Sigmoid colon (tissue), 6 donors: ENCODE measurements at regions not wholly inside any gene's neighbourhood (a gene's known extent, or its start where the extent isn't known, plus 50 kb on each side); places are given as distances from the start of the nearest gene placed in this dataset.
A peak's percentile ranks its signal among the peaks of the same experiment; 100 is the strongest.

Experiments
- DNase-seq: peaks from one replicate; pipeline ENCODE4 v3.0.0-alpha.2; 2019
- H3K27ac ChIP-seq, 4 donors: fragments of 200-600 bp; sonication (generic); one replicate each; pipeline ENCODE4 v1.5.1; 2016 to 2019; ENCODE audit warnings: mild to moderate bottlenecking in 1 of 4
- H3K27me3 ChIP-seq, 3 donors: fragments of 200-600 bp; sonication (generic); one replicate each; pipeline ENCODE4 v1.5.1; 2019; ENCODE audit warnings: mild to moderate bottlenecking in 1 of 3
- H3K36me3 ChIP-seq, 4 donors: fragments of 200-600 bp; sonication (generic); one replicate each; pipeline ENCODE4 v1.5.1; 2016 to 2019
- H3K4me1 ChIP-seq, 4 donors: fragments of 200-600 bp; sonication (generic); one replicate each; pipeline ENCODE4 v1.5.1; 2017 to 2019
- H3K4me3 ChIP-seq, 4 donors: fragments of 200-600 bp; sonication (generic); one replicate each; pipeline ENCODE4 v1.5.1; 2017 to 2019; ENCODE audit warnings: mild to moderate bottlenecking in 2 of 4, moderate library complexity in 1 of 4
- H3K9me3 ChIP-seq, 4 donors: fragments of 200-600 bp in 3 of 4; sonication (generic) in 3 of 4; one replicate each; pipeline versions ENCODE4 v1.5.1 to v1.6.1; 2013 to 2019
- EP300 ChIP-seq, 4 donors: sonication (generic); formaldehyde crosslinking; IDR thresholded peaks; one replicate each; pipeline ENCODE4 v1.6.1; 2017; ENCODE audit warnings: antibody characterized with exemption in 4 of 4
- POLR2A ChIP-seq, 2 donors: fragments of 450-650 bp; IDR thresholded peaks; one replicate each; pipeline ENCODE4 v1.6.1; 2016; ENCODE audit warnings: antibody characterized with exemption in 2 of 2, mild to moderate bottlenecking in 2 of 2, moderate library complexity in 2 of 2
- POLR2AphosphoS5 ChIP-seq, 4 donors: sonication (generic); formaldehyde crosslinking; IDR thresholded peaks; one replicate each; pipeline ENCODE4 v1.6.1; 2017; ENCODE audit warnings: antibody characterized with exemption in 4 of 4
- WGBS, 2 donors: extraction: QIAGEN DNeasy Blood & Tissue Kit; methylation state at CpG; one replicate each; pipeline ENCODE4 v1.1.7; 2013; 5-methylcytosine and 5-hydroxymethylcytosine counted together
- intact Hi-C: fragments of 100-400 bp; cut with DNase I; formaldehyde crosslinking; loops from one replicate; pipeline ENCODE4 v1.15.1; 2023
- TF ChIP-seq, protein P1 (sequence below), 4 experiments: fragments of 450-650 bp in 3 of 4; fragments of 200-600 bp in 1 of 4; IDR thresholded peaks; one replicate each; pipeline ENCODE4 v1.5.1; 2016 to 2019; ENCODE audit warnings: antibody characterized with exemption in 4 of 4, mild to moderate bottlenecking in 3 of 4, moderate library complexity in 2 of 4
- donor health status: healthy with polysubstance abuse.
- donor health status: healthy.

DNA sequence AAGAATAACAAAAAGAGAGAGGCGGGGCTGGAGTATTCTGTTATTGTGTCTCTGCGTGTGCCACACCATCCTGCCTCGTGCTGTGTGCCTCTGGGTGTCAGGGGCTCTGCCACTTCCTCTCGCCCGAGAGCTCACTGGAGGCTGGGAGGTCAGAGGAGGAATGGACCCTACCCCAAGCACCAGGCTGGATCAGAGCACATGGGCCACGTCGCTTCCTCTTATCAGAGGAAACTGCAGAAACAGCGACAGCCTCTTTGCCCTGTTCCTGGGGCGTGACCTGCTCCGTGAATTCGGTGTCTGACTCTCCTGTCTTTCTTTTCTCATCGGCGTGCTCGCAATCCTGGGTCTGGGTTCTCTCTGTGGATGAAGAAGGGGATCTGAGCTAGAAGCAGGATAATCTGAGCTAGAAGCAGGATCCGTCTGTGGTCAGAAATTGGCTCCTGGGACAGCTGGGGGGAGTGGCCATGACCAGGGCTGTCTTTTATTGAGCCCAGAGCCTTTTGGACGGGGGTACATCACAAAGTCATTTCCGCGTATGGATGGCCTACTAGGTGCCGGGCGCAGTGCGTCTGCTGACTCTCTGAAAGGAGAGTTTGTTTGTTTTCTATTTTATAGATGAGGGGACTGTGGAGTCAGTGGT, 150.3 kb upstream of the COL5A1 start:
- Histone ChIP-seq H3K9me3 (no peaks in the 10 kb centered on the region), H3K4me1 (no peaks in the 10 kb centered on the region), H3K27ac (peak overlapping the region in 1 of 4 donors; percentile 45), H3K4me3 (no peak overlapping the region), H3K36me3 (no peaks in the 10 kb centered on the region), H3K27me3 (no peaks in the 10 kb centered on the region)
- 62 to 68% methylated on average over 21 of the region's 21 CpGs for WGBS, 2 donors
- DNase-seq, result peak; percentile 44
- intact Hi-C loops, result no loop called here
- TF ChIP-seq EP300 (IDR thresholded peaks at IDR 0.05), result no peak
- TF ChIP-seq, protein P1, sequence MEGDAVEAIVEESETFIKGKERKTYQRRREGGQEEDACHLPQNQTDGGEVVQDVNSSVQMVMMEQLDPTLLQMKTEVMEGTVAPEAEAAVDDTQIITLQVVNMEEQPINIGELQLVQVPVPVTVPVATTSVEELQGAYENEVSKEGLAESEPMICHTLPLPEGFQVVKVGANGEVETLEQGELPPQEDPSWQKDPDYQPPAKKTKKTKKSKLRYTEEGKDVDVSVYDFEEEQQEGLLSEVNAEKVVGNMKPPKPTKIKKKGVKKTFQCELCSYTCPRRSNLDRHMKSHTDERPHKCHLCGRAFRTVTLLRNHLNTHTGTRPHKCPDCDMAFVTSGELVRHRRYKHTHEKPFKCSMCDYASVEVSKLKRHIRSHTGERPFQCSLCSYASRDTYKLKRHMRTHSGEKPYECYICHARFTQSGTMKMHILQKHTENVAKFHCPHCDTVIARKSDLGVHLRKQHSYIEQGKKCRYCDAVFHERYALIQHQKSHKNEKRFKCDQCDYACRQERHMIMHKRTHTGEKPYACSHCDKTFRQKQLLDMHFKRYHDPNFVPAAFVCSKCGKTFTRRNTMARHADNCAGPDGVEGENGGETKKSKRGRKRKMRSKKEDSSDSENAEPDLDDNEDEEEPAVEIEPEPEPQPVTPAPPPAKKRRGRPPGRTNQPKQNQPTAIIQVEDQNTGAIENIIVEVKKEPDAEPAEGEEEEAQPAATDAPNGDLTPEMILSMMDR (IDR thresholded peaks at IDR 0.05), result no peak
- TF ChIP-seq POLR2A (IDR thresholded peaks at IDR 0.05), result no peak
- TF ChIP-seq POLR2AphosphoS5 (IDR thresholded peaks at IDR 0.05), result no peak

DNA sequence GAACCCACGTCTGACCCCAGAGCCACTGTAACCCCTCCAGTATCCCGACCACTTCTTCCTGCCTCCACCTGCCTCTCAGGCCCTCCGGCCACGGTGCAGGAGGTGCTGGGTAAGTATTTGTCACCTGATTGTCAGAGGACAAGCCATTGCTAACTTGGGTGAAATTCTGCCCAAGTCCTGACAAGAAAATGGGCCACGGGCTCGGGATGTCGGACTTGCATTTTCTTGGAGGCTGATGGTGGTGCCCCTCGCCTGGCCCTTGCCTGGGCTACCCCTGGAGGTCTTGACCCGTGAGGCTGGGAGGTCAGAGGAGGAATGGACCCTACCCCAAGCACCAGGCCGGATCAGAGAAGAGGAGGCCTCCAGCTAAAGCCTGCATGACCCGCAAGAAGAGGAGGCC, 149.7 kb upstream of the COL5A1 start:
- intact Hi-C loops, result no loop called here
- 67 to 72% methylated on average over 11 of the region's 11 CpGs for WGBS, 2 donors

DNA sequence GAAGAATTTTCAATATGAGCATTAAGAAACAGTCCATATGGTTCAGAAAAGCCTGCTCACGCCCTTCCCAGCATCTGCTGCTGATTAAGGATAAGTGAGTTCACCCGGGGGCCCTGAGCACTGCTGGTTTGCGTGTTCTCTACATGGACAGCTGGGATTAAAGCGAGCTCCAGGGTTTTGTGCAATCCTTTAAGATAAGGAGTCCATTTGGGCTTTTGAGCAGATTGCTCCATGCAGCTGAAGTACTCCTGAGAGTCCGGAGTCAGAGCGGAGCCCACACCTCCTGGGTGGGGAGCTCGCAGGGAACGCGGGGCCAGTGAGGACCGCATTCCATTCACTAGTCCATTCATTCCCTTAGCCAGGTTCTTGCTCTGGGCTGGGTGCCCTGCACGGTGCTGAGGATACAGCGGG, 149.3 kb upstream of the COL5A1 start:
- 74 to 78% methylated on average over 12 of the region's 12 CpGs for WGBS, 2 donors
- DNase-seq, result peak; percentile 84

More for the DNA sequence above, 149.7 kb upstream of the COL5A1 start:
- peak overlapping the region in 3 of 4 donors; percentile 17 to 53 (median 45) for H3K27ac ChIP-seq
- H3K4me3 ChIP-seq, result no peak overlapping the region
- peak; percentile 56 for DNase-seq
- H3K36me3 ChIP-seq, result no peaks in the 10 kb centered on the region
- no peaks in the 10 kb centered on the region for H3K27me3 ChIP-seq
- H3K4me1 ChIP-seq, result no peaks in the 10 kb centered on the region
- TF ChIP-seq EP300 (IDR thresholded peaks at IDR 0.05) (no peak), POLR2A (IDR thresholded peaks at IDR 0.05) (no peak), POLR2AphosphoS5 (IDR thresholded peaks at IDR 0.05) (no peak)
- TF ChIP-seq, protein P1 (IDR thresholded peaks at IDR 0.05), result no peak
- no peaks in the 10 kb centered on the region for H3K9me3 ChIP-seq

DNA sequence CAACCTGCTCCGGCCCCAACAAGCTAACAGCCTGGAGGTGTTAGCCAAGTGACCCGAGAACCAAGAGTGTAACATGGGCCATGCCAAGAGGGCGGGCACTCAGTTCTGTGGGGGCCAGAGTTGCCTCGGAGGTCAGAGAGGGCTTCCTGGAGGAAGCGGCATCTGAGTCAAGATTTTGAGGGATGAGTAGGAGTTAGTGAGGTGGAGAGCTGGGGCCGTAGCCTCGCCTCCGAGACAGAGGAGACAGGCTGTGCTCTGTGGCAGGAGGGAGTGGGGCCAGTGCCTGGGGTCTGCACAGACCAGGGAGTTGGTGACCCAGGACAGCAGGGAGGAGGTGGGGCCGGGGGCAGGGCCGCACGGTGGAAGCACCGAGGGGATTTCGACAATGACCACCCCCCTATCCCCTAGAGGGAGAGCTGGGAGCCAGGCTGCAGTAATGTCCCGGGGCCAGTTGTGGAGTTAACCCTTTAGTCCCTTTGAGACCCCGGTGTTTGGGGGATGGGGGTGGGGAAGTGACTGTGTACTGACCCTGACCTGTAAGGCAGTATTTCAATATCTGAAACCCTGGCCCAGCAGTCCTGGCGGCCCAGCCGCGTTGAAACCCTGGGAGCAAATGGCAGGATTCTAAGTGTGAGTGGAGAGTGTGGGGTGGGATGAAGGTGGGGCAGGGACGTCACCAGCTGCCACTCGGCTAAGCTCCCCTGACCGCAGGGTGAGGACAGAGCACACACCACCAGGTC, 148.7 kb upstream of the COL5A1 start:
- intact Hi-C loops, result no loop called here
- Histone ChIP-seq H3K9me3 (no peaks in the 10 kb centered on the region), H3K36me3 (no peaks in the 10 kb centered on the region), H3K27me3 (no peaks in the 10 kb centered on the region), H3K4me3 (no peak overlapping the region), H3K4me1 (no peaks in the 10 kb centered on the region), H3K27ac (peak overlapping the region in 1 of 4 donors; percentile 11)
- WGBS, 2 donors, result 54 to 73% methylated on average over 21 of the region's 21 CpGs
- peak; percentile 58 for DNase-seq
- TF ChIP-seq POLR2AphosphoS5 (IDR thresholded peaks at IDR 0.05) (no peak), EP300 (IDR thresholded peaks at IDR 0.05) (no peak), POLR2A (IDR thresholded peaks at IDR 0.05) (no peak)
- TF ChIP-seq, protein P1 (IDR thresholded peaks at IDR 0.05), result no peak

More for the DNA sequence above, 149.3 kb upstream of the COL5A1 start:
- Histone ChIP-seq H3K4me1 (no peaks in the 10 kb centered on the region), H3K27me3 (no peaks in the 10 kb centered on the region), H3K27ac (peak overlapping the region; percentile 11 to 53 (median 31)), H3K36me3 (no peaks in the 10 kb centered on the region), H3K9me3 (no peaks in the 10 kb centered on the region), H3K4me3 (no peak overlapping the region)
- intact Hi-C loops, result no loop called here
- TF ChIP-seq POLR2AphosphoS5 (IDR thresholded peaks at IDR 0.05), result peak in 1 of 4 donors; percentile 47
- TF ChIP-seq, protein P1 (IDR thresholded peaks at IDR 0.05), result no peak
